K562 (cell line): ENCODE measurements at regions not wholly inside any gene's neighbourhood (a gene's known extent, or its start where the extent isn't known, plus 50 kb on each side); places are given as distances from the start of the nearest gene placed in this dataset.

Experiments
- BHLHE40 ChIP-seq: IDR thresholded peaks from 2 replicates; pipeline ENCODE4 v1.6.1; 2011; ENCODE audit warnings: low read length, improper control_type of control experiment
- CAMTA2 ChIP-seq: fragments of 250-450 bp; sonication (Bioruptor Pico); conservative IDR thresholded peaks from 2 replicates; pipeline ENCODE4 v1.5.1; 2022
- CTCF ChIP-seq, 3 experiments: IDR thresholded peaks in 2 of 3; conservative IDR thresholded peaks in 1 of 3; 2 replicates each; pipeline ENCODE4 v1.5.1; 2011 to 2012; ENCODE audit warnings: low read length in 3 of 3, mild to moderate bottlenecking in 3 of 3, control low read depth in 2 of 3, improper control_type of control experiment in 1 of 3, inconsistent platforms in 1 of 3, low read depth in 1 of 3, mixed read lengths in 1 of 3, moderate library complexity in 1 of 3; ENCODE audit not compliant: insufficient read depth in 2 of 3
- EGR1 ChIP-seq: fragments of 450-650 bp; conservative IDR thresholded peaks from 2 replicates; pipeline ENCODE4 v1.6.1; 2017; ENCODE audit warnings: mild to moderate bottlenecking
- NCOA1 ChIP-seq: fragments of 450-650 bp; IDR thresholded peaks from 2 replicates; pipeline ENCODE4 v1.6.1; 2016; ENCODE audit warnings: low read depth
- PREB ChIP-seq: sonication (generic); formaldehyde crosslinking; IDR thresholded peaks from 2 replicates; pipeline ENCODE4 v1.8.1; 2023; ENCODE audit warnings: mild to moderate bottlenecking, missing genetic modification reagents
- SMAD3 ChIP-seq: fragments of 450-650 bp; formaldehyde crosslinking; conservative IDR thresholded peaks from 2 replicates; pipeline ENCODE4 v1.4.0; 2020; ENCODE audit warnings: mild to moderate bottlenecking
- SPI1 ChIP-seq: IDR thresholded peaks from 2 replicates; pipeline ENCODE4 v1.6.1; 2011; ENCODE audit warnings: low read depth, low read length, control low read depth, borderline replicate concordance
- SRSF9 ChIP-seq: fragments of 200-400 bp; formaldehyde crosslinking; IDR thresholded peaks from 2 replicates; pipeline ENCODE4 v1.6.1; 2017; ENCODE audit warnings: low read depth, low read length, borderline replicate concordance
- USF2 ChIP-seq: sonication (generic); formaldehyde crosslinking; IDR thresholded peaks from 2 replicates; pipeline ENCODE4 v1.5.0; 2020; ENCODE audit warnings: missing genetic modification reagents
- XRCC4 ChIP-seq: IDR thresholded peaks from one replicate; pipeline ENCODE4 v1.6.1; 2011; ENCODE audit not compliant: insufficient read depth, insufficient read length; ENCODE audit errors: extremely low read depth
- ZBTB11 ChIP-seq, 3 experiments: fragments of 200-800 bp in 1 of 3; fragments of 250-450 bp in 1 of 3; fragments of 450-650 bp in 1 of 3; sonication (Bioruptor Pico) in 1 of 3; sonication (Bioruptor generic) in 1 of 3; formaldehyde crosslinking in 1 of 3; IDR thresholded peaks; 2 replicates each; pipeline versions ENCODE4 v1.6.1 to v1.8.0; 2016 to 2022; ENCODE audit warnings: mild to moderate bottlenecking in 2 of 3, missing genetic modification characterization in 2 of 3, missing compliant biosample characterization in 1 of 3, moderate library complexity in 1 of 3
- ZBTB43 ChIP-seq: sonication (generic); formaldehyde crosslinking; IDR thresholded peaks from 2 replicates; pipeline ENCODE4 v1.8.0; 2023; ENCODE audit warnings: mild to moderate bottlenecking, missing genetic modification reagents

GRCh38 chr22:49645257-49645656 is 182.4 kb downstream of the BRD1 start:
- TF ChIP-seq SRSF9 (no peak), EGR1 (no peak), NCOA1 (no peak), XRCC4 (no peak), PREB (no peak), CTCF (IDR thresholded peaks at IDR 0.05 in 2 of 3, conservative IDR thresholded peaks at IDR 0.05 in 1 of 3; ENCODE audit: insufficient read depth in 2 of 3, low read depth in 1 of 3, low read length in 3 of 3) (no peak), SMAD3 (CRISPR knock-in tag) (no peak), USF2 (CRISPR knock-in tag) (no peak), SPI1 (no peak), ZBTB11 (CRISPR knock-in tag; IDR thresholded peaks at IDR 0.05) (no peak), BHLHE40 (no peak), ZBTB43 (CRISPR knock-in tag) (no peak), CAMTA2 (no peak)
